Stimulated activated CD4-positive, alpha-beta T cell treated with anti-CD3 and anti-CD28 coated beads, Interleukin-1b, Interleukin-23, amount 100 ng/mL, for 24 hours (primary cell): ENCODE measurements at regions not wholly inside any gene's neighbourhood (a gene's known extent, or its start where the extent isn't known, plus 50 kb on each side); places are given as distances from the start of the nearest gene placed in this dataset.
"Not testable (repeated sequence)": the region's sequence is repeated elsewhere in the genome, so short reads cannot be mapped to it uniquely, and the experiment has no call there.

Source experiments
- DNase-seq, 4 experiments: peaks; one replicate each; pipeline ENCODE4 v3.0.0-alpha.2; 2020; ENCODE audit warnings: low read depth in 4 of 4, low spot score in 1 of 4

DNA sequence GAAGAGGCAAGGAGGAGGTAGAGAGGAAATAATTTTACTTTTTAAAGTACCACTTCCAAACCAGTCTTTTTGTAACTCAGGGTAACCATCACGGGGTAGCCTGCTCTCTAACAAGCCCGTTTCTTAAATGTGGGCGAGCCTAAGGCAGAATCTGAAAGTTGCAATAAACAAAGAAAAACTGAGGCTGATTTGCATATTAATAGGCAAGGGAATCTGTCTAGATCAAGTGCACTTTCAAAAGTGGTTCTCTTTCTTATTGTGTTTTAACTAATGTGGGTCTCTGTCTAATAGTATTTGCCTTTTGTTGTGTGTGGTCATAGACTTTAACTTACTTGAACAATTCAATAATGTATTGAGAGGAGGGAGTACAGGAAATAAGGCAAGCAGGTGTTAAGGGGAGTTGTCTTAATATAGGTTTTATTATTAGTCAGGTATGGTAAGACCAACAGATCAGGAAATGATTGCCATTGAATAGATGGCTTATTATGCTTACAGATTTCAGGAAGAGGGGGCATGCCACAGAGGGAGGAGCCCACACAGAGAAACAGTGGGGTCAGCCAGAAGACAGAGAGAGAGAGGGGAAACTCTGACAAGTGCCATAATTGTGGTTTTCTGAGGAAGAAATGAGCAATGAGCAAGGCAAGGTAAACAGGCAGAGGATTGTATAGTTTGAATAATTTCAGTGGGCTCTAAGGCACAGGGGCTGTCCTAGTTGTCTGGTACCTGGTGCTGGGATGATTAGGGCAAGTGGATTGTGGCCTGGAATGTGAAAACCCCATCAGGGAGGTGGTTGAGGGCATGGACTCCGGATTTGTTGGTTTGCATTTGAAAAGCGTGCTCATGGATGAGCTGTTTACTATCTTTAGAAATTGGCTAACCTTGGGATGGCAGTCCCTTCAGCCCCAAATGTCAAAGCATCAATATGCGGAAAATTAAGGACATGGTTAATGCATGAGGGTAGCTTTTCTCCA lies 237.2 kb downstream of the TOX3 start:
- DNase-seq, result no peak

- DNase-seq, result no peak
Measured at GRCh38 chr16:52308051-52308450, 238.9 kb downstream of the TOX3 start.

GRCh38 chr16:52301026-52301425 lies 245.9 kb downstream of the TOX3 start:
- DNase-seq, result no peak

GRCh38 chr16:52298769-52299168 lies 248.2 kb downstream of the TOX3 start:
- DNase-seq, result no peak

DNA sequence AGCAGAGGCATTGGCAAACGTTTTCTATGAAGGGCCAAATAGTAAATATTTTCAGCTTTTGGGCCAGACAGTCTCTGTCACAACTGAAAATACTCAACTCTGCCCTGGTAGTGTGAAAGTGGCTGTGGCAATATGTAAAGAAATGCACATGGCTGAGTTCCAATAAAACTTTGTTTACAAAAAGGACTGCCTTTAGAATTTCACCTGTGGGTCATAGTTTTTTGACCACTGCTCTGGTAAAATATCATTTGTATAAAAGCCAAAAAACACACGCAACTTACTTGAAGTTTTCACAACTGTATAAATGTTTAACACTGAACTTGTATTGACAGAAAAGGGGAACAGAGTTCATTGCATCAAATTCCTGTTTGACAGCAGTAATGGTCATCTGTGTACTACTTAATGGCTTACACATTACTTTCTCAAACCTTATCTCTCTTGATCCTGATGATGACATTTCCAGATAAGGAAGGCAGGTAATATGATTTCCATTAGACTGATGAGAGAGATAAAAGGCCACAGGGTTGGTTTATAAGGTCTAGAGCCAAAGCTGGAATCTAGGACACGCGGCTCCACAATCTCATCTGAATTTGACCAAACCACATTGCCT lies 250.1 kb downstream of the TOX3 start:
- not testable (repeated sequence) for DNase-seq

- no peak for DNase-seq
Measured at GRCh38 chr16:52296076-52296475, 250.9 kb downstream of the TOX3 start.

GRCh38 chr16:52294660-52295059 lies 252.3 kb downstream of the TOX3 start:
- DNase-seq, result no peak

- DNase-seq, result no peak
Measured at GRCh38 chr16:52293204-52293603, 253.7 kb downstream of the TOX3 start.

DNA sequence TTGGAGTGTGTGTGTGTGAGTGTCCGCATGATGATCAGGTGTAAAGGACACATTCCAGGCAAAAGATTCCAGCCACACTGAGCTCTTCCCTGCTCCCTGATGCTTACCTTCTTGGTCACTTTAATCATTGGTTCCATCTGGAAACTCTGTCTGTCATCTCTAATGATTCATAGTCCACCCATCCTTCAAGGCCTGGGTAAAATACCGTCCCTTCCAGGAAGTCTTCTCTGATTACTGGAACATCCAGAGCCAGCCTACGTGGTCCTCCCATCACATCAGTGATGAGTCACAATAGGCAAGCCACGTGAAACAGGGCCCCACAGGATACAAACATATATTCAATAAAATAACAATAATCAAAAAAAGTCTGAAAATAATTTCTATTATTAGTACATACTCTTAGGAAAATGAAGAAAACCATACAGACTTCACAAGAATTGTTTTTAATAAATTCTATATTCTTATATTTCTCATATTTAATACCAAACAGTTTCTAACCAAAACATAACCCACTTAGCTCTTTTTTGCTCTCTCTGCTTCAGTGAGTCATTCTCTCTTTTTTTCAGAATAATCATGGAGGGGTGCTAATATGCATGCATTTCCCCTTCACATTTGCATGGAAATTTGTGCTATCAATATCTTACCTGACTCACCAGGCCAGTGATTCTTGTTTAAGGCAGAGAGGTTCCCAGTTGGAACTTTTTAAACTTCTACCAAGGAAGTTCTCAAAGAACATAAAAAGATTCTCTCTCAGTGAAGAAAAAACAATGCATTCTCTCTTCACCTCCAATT lies 263.2 kb downstream of the TOX3 start:
- DNase-seq, result no peak

GRCh38 chr16:52283018-52283417 lies 263.9 kb downstream of the TOX3 start:
- DNase-seq, result no peak

- no peak for DNase-seq
Measured at GRCh38 chr16:52280086-52280485, 266.9 kb downstream of the TOX3 start.

- no peak for DNase-seq
Measured at GRCh38 chr16:52271088-52271750, 275.7 kb downstream of the TOX3 start.

DNA sequence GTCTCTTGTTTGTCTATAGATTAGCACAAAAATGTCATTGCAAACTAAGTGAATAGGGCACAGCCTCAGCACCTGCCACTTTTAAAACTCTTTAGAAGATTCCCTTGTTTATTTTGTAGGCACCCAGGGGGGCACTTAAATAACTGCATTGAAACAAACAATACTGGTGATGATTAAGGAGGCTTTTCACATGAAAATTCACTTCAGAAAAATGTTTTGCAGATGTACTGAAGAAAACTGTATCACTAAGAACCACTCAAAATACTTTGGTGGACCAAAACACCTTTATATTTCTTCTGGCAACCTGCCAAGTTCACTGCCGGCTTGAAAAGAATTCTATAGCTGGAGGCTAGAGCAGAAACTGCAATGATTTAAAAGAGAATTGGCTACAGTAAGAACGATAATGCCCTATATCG lies 281.5 kb downstream of the TOX3 start:
- DNase-seq, result no peak

- no peak for DNase-seq
Measured at GRCh38 chr16:52257534-52257933, 289.4 kb downstream of the TOX3 start.

DNA sequence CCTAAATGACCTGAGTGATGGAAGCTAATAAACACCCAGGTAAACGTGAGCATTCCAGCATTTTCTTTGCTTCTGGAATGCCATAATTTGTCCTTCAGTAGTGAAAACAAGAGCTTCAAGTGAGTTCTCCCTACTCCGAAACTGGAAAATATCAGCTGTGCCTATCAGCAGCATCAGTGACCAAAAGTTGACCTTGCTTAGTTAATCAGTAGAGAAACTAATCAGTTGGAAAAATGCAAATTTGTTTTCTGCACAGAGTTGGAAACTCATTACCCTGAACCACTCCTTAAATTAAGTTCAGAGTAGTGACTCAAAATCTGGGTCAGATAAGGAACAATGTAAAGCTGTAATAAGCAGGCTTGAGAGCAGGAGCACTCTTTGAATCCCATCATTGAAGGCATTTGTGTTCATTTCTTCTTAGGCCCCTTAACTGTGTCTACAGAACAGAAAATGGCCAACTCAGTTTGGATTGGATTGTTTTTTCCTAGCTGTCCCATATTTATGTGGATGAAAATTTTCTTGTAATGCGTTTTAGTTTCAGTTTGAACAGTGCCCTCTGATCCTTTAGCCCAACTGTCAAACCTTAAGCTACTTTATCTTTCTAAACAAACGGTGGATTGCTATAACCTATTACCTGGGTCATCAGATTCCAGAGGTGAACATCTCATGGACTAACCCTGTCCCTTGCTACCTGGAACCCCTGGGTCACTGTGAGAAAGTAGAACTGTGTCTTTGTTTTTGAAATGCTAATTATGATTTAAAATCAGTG lies 290.4 kb downstream of the TOX3 start:
- no peak for DNase-seq

GRCh38 chr16:52254746-52255145 lies 292.2 kb downstream of the TOX3 start:
- no peak for DNase-seq

GRCh38 chr16:52252680-52253079 lies 294.3 kb downstream of the TOX3 start:
- no peak for DNase-seq

GRCh38 chr16:52251495-52251894 lies 295.4 kb downstream of the TOX3 start:
- no peak for DNase-seq

DNA sequence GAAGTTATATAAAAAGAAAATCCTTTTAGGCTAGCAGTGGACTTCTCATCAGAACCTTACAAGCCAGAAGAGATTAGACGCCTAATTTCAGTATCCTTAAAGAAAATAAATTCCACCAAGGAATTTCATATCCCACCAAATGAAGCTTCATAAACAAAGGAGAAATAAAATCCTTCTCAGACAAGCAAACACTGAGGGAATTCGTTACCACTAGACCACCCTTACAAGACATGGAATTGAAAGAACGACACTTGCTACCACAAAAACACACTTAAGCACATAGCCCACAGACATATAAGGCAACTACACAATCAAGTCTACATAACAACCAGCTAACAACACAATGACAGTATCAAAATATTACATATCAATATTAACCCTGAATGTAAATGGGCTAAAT lies 299.2 kb downstream of the TOX3 start:
- no peak for DNase-seq

- DNase-seq, result no peak
Measured at GRCh38 chr16:52238710-52239109, 308.2 kb downstream of the TOX3 start.
